Fibroblast of peridontal ligament (primary cell): ENCODE measurements at regions not wholly inside any gene's neighbourhood (a gene's known extent, or its start where the extent isn't known, plus 50 kb on each side); places are given as distances from the start of the nearest gene placed in this dataset.
"Not testable (repeated sequence)": the region's sequence is repeated elsewhere in the genome, so short reads cannot be mapped to it uniquely, and the experiment has no call there.

Source experiments
- DNase-seq: peaks from one replicate; pipeline ENCODE4 v3.0.0-alpha.2; 2010; ENCODE audit errors: extremely low read depth

- no peak for DNase-seq
Measured at GRCh38 chr6:79392094-79392493, 145.1 kb downstream of the LCA5 start.

GRCh38 chr6:79391480-79391879 is 145.8 kb downstream of the LCA5 start:
- no peak for DNase-seq

GRCh38 chr6:79385893-79386292 is 151.3 kb downstream of the LCA5 start:
- no peak for DNase-seq

GRCh38 chr6:79385333-79385732 is 150.9 kb upstream of the HMGN3 start:
- DNase-seq, result no peak

DNA sequence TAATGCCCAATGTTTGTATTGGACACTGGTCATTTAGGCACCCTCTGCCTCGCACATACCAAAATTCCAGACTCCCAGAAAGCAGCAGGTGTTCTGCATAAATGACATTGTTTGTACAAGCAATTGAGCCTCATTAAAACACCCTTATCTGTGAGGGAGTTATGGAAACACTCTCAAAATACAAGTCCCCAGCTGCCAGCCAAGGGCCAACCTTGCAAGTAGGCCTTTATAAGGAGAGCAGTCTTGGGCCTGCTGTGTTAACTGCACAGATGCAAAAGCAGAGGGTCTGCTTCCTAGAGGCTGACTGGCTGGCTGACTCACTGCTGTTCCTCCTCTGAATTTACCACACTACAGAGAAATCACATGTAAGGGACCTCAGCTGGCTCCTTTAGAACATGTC is 150.4 kb upstream of the HMGN3 start:
- no peak for DNase-seq

DNA sequence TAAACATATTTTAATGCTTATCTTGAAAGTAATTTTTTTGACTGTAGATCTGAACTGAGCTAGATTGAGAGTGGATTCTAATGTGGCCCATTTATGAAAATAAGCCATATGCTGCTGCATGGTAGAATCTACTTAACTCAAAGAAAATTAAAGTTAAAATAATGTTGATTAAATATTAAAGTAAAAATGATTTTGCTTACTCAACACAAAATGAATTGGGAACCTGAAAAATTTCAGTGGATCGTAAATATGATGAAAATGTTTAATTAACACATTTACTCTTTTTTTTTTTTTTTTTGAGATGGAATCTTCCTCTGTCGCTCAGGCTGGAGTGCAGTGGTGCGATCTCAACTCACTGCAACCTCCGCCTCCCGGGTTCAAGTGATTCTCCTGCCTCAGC is 144.5 kb upstream of the HMGN3 start:
- no peak for DNase-seq

- DNase-seq, result no peak
Measured at GRCh38 chr6:79377888-79378348, 143.4 kb upstream of the HMGN3 start.

DNA sequence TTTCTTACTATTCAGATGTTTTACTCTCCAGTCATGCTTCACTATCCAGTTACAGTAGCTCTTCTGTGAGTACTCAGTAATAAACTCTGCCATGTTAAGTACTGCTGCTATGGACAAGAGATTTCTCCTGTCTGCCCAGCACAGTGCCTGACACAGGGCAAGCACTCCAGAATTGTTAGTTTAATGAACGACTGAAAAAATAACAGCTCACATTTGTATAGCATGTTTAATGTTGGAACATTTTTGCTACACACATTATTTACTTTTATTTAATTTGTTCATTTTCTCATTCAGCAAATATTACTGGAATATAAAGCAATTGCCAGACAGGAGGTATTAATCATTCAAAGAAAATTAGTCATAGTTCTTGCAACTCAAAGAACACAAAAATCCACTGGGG is 142.6 kb upstream of the HMGN3 start:
- DNase-seq, result no peak

DNA sequence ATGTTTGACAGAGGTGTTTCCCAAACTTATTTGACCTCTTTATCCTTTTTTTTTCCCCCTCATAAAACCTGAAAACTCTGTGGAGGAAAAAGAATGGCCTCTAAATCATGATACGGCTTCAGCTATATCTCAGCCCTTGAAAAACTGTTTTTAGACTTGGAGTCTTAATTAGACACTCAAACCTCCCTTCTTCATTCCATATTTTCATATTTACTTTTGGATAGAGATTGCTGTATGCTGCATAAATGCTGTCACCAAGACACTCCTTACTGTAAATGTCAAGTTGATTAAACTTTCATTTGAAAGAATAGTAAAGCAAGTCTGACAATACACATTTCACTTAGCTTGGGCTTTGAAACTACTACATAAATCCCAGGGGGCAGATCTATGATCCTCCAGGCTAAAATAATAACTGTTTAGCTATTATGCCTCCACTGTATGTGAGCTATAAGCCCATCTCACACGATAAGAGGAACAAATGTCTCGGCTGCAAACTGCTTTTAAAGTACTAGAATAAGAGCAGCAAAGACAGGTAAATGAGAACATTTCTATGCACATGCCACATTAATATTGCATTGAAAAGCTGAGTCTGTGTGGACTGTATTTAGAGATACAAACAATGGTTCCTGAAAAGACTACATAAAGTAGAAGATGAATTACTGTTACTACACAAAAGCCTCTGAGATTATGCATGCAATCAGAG is 141.3 kb upstream of the HMGN3 start:
- no peak for DNase-seq

- DNase-seq, result no peak
Measured at GRCh38 chr6:79374308-79374707, 139.8 kb upstream of the HMGN3 start.

DNA sequence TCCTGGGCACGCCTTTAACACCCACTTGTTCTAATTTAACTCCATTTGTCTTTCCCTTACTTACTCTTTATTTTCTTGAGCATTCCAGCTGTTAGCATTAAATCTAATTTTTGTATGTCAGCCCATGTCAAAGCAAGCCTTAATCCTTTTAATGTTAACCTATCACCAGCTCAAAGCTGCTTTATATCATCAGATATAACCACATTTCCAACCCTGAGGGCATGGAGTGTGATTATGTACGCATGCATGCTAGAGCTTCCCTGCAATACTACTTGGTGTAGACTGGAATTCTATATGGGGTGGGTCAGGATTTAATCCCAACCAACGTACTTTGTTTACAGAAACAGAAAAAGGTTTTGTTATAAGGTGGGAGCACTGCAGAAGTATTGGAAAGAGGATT is 139.4 kb upstream of the HMGN3 start:
- DNase-seq, result no peak

DNA sequence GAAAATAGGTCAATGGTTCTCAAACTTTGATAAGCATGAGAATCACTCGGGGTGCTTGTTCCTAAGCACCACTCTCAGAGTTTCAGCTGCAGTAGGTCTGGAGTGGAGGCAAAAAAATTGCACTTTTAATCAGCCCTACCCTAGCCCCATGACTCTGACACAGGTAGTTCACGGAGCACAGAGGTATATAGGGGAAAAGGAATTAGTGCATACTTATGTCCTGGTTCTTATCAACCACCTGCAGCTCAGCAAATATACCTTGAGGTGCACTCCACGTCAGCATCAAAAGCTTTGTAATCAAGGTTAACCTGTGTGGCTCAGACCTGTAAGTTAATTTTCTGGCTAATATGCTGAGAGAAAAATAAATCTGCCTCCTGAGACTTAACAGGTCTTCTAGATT is 138.8 kb upstream of the HMGN3 start:
- DNase-seq, result no peak

- no peak for DNase-seq
Measured at GRCh38 chr6:79372757-79373156, 138.3 kb upstream of the HMGN3 start.

GRCh38 chr6:79369026-79369425 is 134.5 kb upstream of the HMGN3 start:
- no peak for DNase-seq

GRCh38 chr6:79363441-79363840 is 129.0 kb upstream of the HMGN3 start:
- DNase-seq, result not testable (repeated sequence)

- DNase-seq, result not testable (repeated sequence)
Measured at GRCh38 chr6:79361074-79361473, 126.6 kb upstream of the HMGN3 start.

DNA sequence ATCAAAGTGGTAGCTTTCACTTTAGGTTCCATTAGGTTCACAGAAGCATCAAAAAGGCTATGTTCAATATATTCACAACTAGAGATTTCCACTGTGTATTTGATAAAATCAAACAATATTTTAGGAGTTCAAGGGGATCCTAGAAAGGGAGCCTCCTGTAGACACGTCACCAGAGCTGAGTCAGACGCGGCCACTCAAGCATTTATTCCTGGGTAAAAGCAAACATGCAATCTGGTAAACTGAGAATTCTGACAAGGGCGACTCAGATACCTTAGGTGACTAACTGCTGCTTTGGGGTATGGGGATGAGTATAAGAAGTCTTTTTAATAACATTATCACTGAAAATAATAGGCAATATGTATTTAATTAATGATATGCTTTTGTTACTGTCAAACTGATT is 118.7 kb upstream of the HMGN3 start:
- DNase-seq, result no peak

DNA sequence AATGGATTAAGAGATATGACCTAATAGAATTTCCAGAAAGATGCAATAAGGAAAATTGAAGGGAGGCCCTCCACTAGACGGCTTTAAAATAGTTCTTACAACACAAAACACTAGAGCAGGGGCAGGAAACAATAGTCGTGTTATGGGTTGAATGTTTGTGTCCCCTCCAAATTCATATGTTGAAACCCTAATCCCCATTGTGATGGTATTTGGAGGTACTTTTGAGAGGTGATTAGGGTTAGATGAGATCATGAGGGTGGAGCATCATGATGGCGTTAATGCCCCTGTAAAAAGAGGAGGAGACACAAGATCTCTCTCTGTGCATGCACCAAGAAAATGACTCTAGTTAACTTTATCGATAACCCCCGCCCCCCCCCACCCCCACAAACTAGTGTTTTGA is 104.0 kb upstream of the HMGN3 start:
- no peak for DNase-seq

GRCh38 chr6:79335133-79335674 is 100.7 kb upstream of the HMGN3 start:
- no peak for DNase-seq

- DNase-seq, result no peak
Measured at GRCh38 chr6:79334674-79335073, 100.2 kb upstream of the HMGN3 start.

DNA sequence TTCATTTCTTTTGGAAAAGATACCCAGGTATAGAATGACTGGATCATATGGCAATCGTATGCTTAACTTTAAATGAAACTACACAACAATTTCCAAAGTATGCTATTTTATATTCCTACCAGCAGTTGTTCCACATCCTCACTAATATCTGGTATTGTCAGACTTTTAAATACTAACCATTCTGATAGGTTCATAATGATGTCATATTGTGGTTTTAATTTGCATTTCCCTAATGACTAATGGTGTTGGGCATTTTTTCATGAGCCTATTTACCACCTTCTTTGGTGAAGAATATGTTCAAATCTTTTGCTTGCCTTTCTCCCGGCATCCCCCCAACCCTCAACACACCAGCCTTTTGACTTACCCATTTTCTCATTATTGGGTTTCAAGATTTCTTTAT is 96.2 kb upstream of the HMGN3 start:
- DNase-seq, result no peak

DNA sequence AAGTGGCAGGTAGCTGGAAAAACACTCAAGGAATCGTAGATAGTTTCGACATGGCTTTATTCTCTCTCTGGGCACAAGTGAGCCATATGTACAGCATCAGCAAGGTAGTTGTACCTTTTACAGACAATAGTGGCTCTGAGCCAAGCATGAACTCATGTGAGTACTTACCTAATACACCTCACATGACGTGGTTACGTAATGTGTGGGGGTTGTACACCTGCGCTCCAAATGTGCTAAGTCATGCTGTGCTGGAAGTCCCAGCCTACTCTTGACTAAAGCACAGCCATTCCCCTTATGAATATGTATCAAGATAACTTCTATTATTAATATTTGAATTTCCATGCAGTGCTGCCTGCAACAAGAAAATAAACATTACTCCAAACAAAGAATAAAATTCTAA is 78.8 kb upstream of the HMGN3 start:
- DNase-seq, result no peak

GRCh38 chr6:79307321-79308036 is 73.0 kb upstream of the HMGN3 start:
- DNase-seq, result no peak
